ENCODE measurements at regions not wholly inside any gene's neighbourhood (a gene's known extent, or its start where the extent isn't known, plus 50 kb on each side); places are given as distances from the start of the nearest gene placed in this dataset.

- Histone ChIP-seq H3K4me1 (no peaks in the 10 kb centered on the region), H3K27me3 (no peaks in the 10 kb centered on the region), H3K9me3 (no peaks in the 10 kb centered on the region), H3K27ac (no peak overlapping the region), H3K36me3 (no peaks in the 10 kb centered on the region), H3K4me3 (no peak overlapping the region)
- intact Hi-C loops (cut with DNase I; ENCODE audit: low total_unique reads), result no loop called here
- no peak for DNase-seq
- TF ChIP-seq CTCF (IDR thresholded peaks at IDR 0.05) (no peak), POLR2A (IDR thresholded peaks at IDR 0.05) (no peak)
Measured at GRCh38 chr16:5381481-5381880, 283.9 kb upstream of the EEF2KMT start.

GRCh38 chr16:5379954-5380353, 282.4 kb upstream of the EEF2KMT start:
- Histone ChIP-seq H3K4me3 (no peak overlapping the region), H3K36me3 (no peaks in the 10 kb centered on the region), H3K9me3 (no peaks in the 10 kb centered on the region), H3K27ac (no peak overlapping the region), H3K4me1 (no peaks in the 10 kb centered on the region), H3K27me3 (no peaks in the 10 kb centered on the region)
- TF ChIP-seq POLR2A (IDR thresholded peaks at IDR 0.05) (no peak), CTCF (IDR thresholded peaks at IDR 0.05) (no peak)
- intact Hi-C loops (cut with DNase I; ENCODE audit: low total_unique reads), result no loop called here
- DNase-seq, result no peak

GRCh38 chr16:5378531-5378930, 280.9 kb upstream of the EEF2KMT start:
- Histone ChIP-seq H3K4me1 (no peaks in the 10 kb centered on the region), H3K27ac (no peak overlapping the region), H3K9me3 (no peaks in the 10 kb centered on the region), H3K36me3 (no peaks in the 10 kb centered on the region), H3K4me3 (no peak overlapping the region), H3K27me3 (no peaks in the 10 kb centered on the region)
- intact Hi-C loops (cut with DNase I; ENCODE audit: low total_unique reads), result no loop called here
- TF ChIP-seq POLR2A (IDR thresholded peaks at IDR 0.05) (no peak), CTCF (IDR thresholded peaks at IDR 0.05) (no peak)
- DNase-seq, result no peak

GRCh38 chr16:5377280-5377898, 279.8 kb upstream of the EEF2KMT start:
- intact Hi-C loops (cut with DNase I; ENCODE audit: low total_unique reads), result no loop called here
- DNase-seq, result no peak
- Histone ChIP-seq H3K27ac (no peak overlapping the region), H3K36me3 (no peaks in the 10 kb centered on the region), H3K9me3 (no peaks in the 10 kb centered on the region), H3K4me3 (no peak overlapping the region), H3K4me1 (no peaks in the 10 kb centered on the region), H3K27me3 (no peaks in the 10 kb centered on the region)
- TF ChIP-seq CTCF (IDR thresholded peaks at IDR 0.05) (no peak), POLR2A (IDR thresholded peaks at IDR 0.05) (no peak)

GRCh38 chr16:5374184-5374583, 276.6 kb upstream of the EEF2KMT start:
- H3K36me3 ChIP-seq, result no peaks in the 10 kb centered on the region
- no peaks in the 10 kb centered on the region for H3K4me1 ChIP-seq
- no peak for TF ChIP-seq CTCF (IDR thresholded peaks at IDR 0.05)
- TF ChIP-seq POLR2A (IDR thresholded peaks at IDR 0.05), result no peak
- DNase-seq, result no peak
- no peaks in the 10 kb centered on the region for H3K9me3 ChIP-seq
- no peak overlapping the region for H3K4me3 ChIP-seq
- intact Hi-C loops (cut with DNase I; ENCODE audit: low total_unique reads), result no loop called here
- H3K27ac ChIP-seq, result no peak overlapping the region
- no peaks in the 10 kb centered on the region for H3K27me3 ChIP-seq

Measured in uterus (tissue), 3 donors.